IMR-90 (cell line): ENCODE measurements at regions not wholly inside any gene's neighbourhood (a gene's known extent, or its start where the extent isn't known, plus 50 kb on each side); places are given as distances from the start of the nearest gene placed in this dataset.

Experiments
- ATAC-seq: fragments of 200-7000 bp; cut with Tn5 transposase; 2 replicates; pipeline ENCODE4 v1.9.1; 2020; ENCODE audit warnings: low read depth, mild to moderate bottlenecking, moderate library complexity
- BruUV-seq: library from RNA; stranded (reverse); fragments of 400-500 nt; replicated peaks from 2 replicates; lab custom pipeline; 2021; lab: Mats Ljungman, UMichigan
- CTCF ChIA-PET: fragments of 300-600 bp; formaldehyde crosslinking; extraction: SDS; loops from one replicate; lab custom pipeline; 2021; ENCODE audit warnings: antibody characterized with exemption; lab: Yijun Ruan, JAX
- POLR2A ChIA-PET: fragments of 300-600 bp; sonication (Branson Sonifier 250); formaldehyde crosslinking; loops from one replicate; lab custom pipeline; 2022; ENCODE audit warnings: antibody characterized with exemption; ENCODE audit not compliant: unreplicated experiment; lab: Charles Lee
- DNase-seq: peaks from one replicate; pipeline ENCODE4 v3.0.0; 2013
- H2AFZ ChIP-seq: replicated peaks from 2 replicates; pipeline ENCODE3; 2013; ENCODE audit warnings: low read length, mild to moderate bottlenecking; ENCODE audit not compliant: poor library complexity
- H2AK5ac ChIP-seq: 2 replicates; pipeline ENCODE4 v1.6.1; 2013; ENCODE audit warnings: low read depth, low read length, inconsistent platforms
- H2AK9ac ChIP-seq: replicated peaks from 2 replicates; pipeline ENCODE3; 2013; ENCODE audit warnings: mild to moderate bottlenecking, low read depth, low read length, moderate library complexity; ENCODE audit not compliant: poor library complexity
- H2BK120ac ChIP-seq: 2 replicates; pipeline ENCODE4 v1.6.1; 2013; ENCODE audit warnings: low read depth, low read length, inconsistent platforms
- H2BK15ac ChIP-seq: 3 replicates; pipeline ENCODE4 v1.6.1; 2013; ENCODE audit warnings: low read depth, low read length, inconsistent platforms
- H2BK20ac ChIP-seq: 2 replicates; pipeline ENCODE4 v1.6.1; 2013; ENCODE audit warnings: low read depth, mild to moderate bottlenecking, inconsistent platforms, low read length, moderate library complexity
- H2BK5ac ChIP-seq: 2 replicates; pipeline ENCODE4 v1.6.1; 2013; ENCODE audit warnings: mild to moderate bottlenecking, low read depth, low read length, inconsistent platforms; ENCODE audit not compliant: poor library complexity, severe bottlenecking
- H3K14ac ChIP-seq: replicated peaks from 2 replicates; pipeline ENCODE4 v1.6.1; 2013; ENCODE audit warnings: low read depth, low read length, inconsistent platforms
- H3K18ac ChIP-seq: 2 replicates; pipeline ENCODE4 v1.6.1; 2013; ENCODE audit warnings: low read depth, low read length, control low read depth
- H3K23ac ChIP-seq: 2 replicates; pipeline ENCODE4 v1.6.1; 2013; ENCODE audit warnings: low read depth, low read length, inconsistent platforms
- H3K27ac ChIP-seq: 2 replicates; pipeline ENCODE4 v1.5.1; 2013; ENCODE audit warnings: mild to moderate bottlenecking, control low read depth, low read length; ENCODE audit not compliant: insufficient read depth
- H3K27me3 ChIP-seq: 2 replicates; pipeline ENCODE4 v1.6.1; 2013; ENCODE audit warnings: low read length; ENCODE audit not compliant: control insufficient read depth, insufficient read depth
- H3K36me3 ChIP-seq: 2 replicates; pipeline ENCODE4 v1.6.1; 2013; ENCODE audit warnings: low read length, mixed read lengths; ENCODE audit not compliant: control insufficient read depth, insufficient read depth
- H3K4ac ChIP-seq: 2 replicates; pipeline ENCODE4 v1.6.1; 2013; ENCODE audit warnings: low read depth, low read length, inconsistent platforms
- H3K4me1 ChIP-seq: 2 replicates; pipeline ENCODE4 v1.6.1; 2013; ENCODE audit warnings: low read length, mixed read lengths; ENCODE audit not compliant: control insufficient read depth, insufficient read depth
- H3K4me2 ChIP-seq: 2 replicates; pipeline ENCODE4 v1.6.1; 2013; ENCODE audit warnings: low read depth, mild to moderate bottlenecking, control low read depth, low read length, moderate library complexity
- H3K4me3 ChIP-seq: 2 replicates; pipeline ENCODE4 v1.5.1; 2013; ENCODE audit warnings: low read depth, mild to moderate bottlenecking, control low read depth, low read length, moderate library complexity; ENCODE audit not compliant: insufficient read depth
- H3K56ac ChIP-seq: 2 replicates; pipeline ENCODE4 v1.6.1; 2013; ENCODE audit warnings: low read length, inconsistent platforms; ENCODE audit not compliant: insufficient read depth; ENCODE audit errors: extremely low read depth
- H3K79me1 ChIP-seq, 2 experiments: 2 replicates each; pipeline ENCODE4 v1.6.1; 2013; ENCODE audit warnings: low read length in 2 of 2, inconsistent platforms in 1 of 2, low read depth in 1 of 2
- H3K9ac ChIP-seq: 2 replicates; pipeline ENCODE4 v1.6.1; 2013; ENCODE audit warnings: low read depth, low read length, control low read depth
- H3K9me1 ChIP-seq: 2 replicates; pipeline ENCODE4 v1.6.1; 2013; ENCODE audit warnings: low read length, inconsistent platforms; ENCODE audit not compliant: insufficient read depth
- H3K9me3 ChIP-seq: 2 replicates; pipeline ENCODE4 v1.6.1; 2013; ENCODE audit warnings: low read length; ENCODE audit not compliant: control insufficient read depth, insufficient read depth
- H4K20me1 ChIP-seq: 2 replicates; pipeline ENCODE4 v1.6.1; 2013; ENCODE audit warnings: low read length, inconsistent platforms; ENCODE audit not compliant: insufficient read depth
- H4K5ac ChIP-seq: 2 replicates; pipeline ENCODE4 v1.6.1; 2013; ENCODE audit warnings: mild to moderate bottlenecking, low read depth, low read length, control low read depth
- H4K8ac ChIP-seq, 2 experiments: 2 replicates each; pipeline ENCODE4 v1.6.1; 2013; ENCODE audit warnings: low read depth in 2 of 2, low read length in 2 of 2, control low read depth in 1 of 2, inconsistent platforms in 1 of 2
- H4K91ac ChIP-seq: 2 replicates; pipeline ENCODE4 v1.6.1; 2013; ENCODE audit warnings: low read depth, low read length, inconsistent platforms; ENCODE audit not compliant: insufficient read depth
- CTCF ChIP-seq: conservative IDR thresholded peaks from 2 replicates; pipeline ENCODE4 v1.5.1; 2012; ENCODE audit warnings: mild to moderate bottlenecking, low read depth, low read length, improper control_type of control experiment
- FOS ChIP-seq: fragments of 150-350 bp; IDR thresholded peaks from 2 replicates; pipeline ENCODE4 v1.6.1; 2016; ENCODE audit warnings: low read depth, low read length
- MAZ ChIP-seq: IDR thresholded peaks from 2 replicates; pipeline ENCODE4 v1.6.1; 2012; ENCODE audit warnings: low read depth, mild to moderate bottlenecking, low read length, improper control_type of control experiment, moderate library complexity, borderline replicate concordance
- MXI1 ChIP-seq: IDR thresholded peaks from 2 replicates; pipeline ENCODE4 v1.6.1; 2012; ENCODE audit warnings: low read depth, mild to moderate bottlenecking, low read length, moderate library complexity, borderline replicate concordance
- POLR2A ChIP-seq: IDR thresholded peaks from 2 replicates; pipeline ENCODE4 v1.6.1; 2012; ENCODE audit warnings: mild to moderate bottlenecking, low read depth, low read length
- RAD21 ChIP-seq: IDR thresholded peaks from 2 replicates; pipeline ENCODE4 v1.6.1; 2012; ENCODE audit warnings: low read length, improper control_type of control experiment
- RCOR1 ChIP-seq: IDR thresholded peaks from 2 replicates; pipeline ENCODE4 v1.6.1; 2012; ENCODE audit warnings: mild to moderate bottlenecking, low read length, improper control_type of control experiment; ENCODE audit not compliant: insufficient replicate concordance
- RFX5 ChIP-seq: IDR thresholded peaks from 2 replicates; pipeline ENCODE4 v1.8.0; 2012; ENCODE audit warnings: low read depth, mild to moderate bottlenecking, low read length, moderate library complexity
- SMC3 ChIP-seq: fragments of 150-350 bp; IDR thresholded peaks from 2 replicates; pipeline ENCODE4 v1.6.1; 2016; ENCODE audit warnings: low read depth, mild to moderate bottlenecking, antibody characterized with exemption, low read length, moderate library complexity
- USF2 ChIP-seq: fragments of 150-350 bp; IDR thresholded peaks from 2 replicates; pipeline ENCODE4 v1.6.1; 2017; ENCODE audit warnings: mild to moderate bottlenecking, antibody characterized with exemption, low read length, low read depth
- WGBS, 2 experiments: methylation state at CpG; one replicate each; pipeline versions ENCODE4 v1.1.5 to v1.1.7; 2013; ENCODE audit warnings: missing lambda C conversion rate in 2 of 2; ENCODE audit not compliant: insufficient read length in 1 of 2; ENCODE audit errors: extremely low coverage in 2 of 2; 5-methylcytosine and 5-hydroxymethylcytosine counted together
- dilution Hi-C: fragments of 300-500 bp; cut with HindIII; formaldehyde crosslinking; loops from one replicate; pipeline ENCODE4 v1.14.3; 2018; ENCODE audit warnings: low sequenced_read_pairs; ENCODE audit not compliant: unreplicated experiment
- in situ Hi-C: fragments of 300-500 bp; cut with MboI; formaldehyde crosslinking; loops from 3 replicates; pipeline ENCODE4 v1.14.3; 2019; ENCODE audit warnings: low sequenced_read_pairs, inconsistent platforms, mixed read lengths
- intact Hi-C: fragments of 100-400 bp; cut with micrococcal nuclease; formaldehyde crosslinking; loops from 2 replicates; pipeline ENCODE4 v1.10.0; 2022

GRCh38 chr13:44110091-44110621 lies 230.5 kb downstream of the LACC1 start:
- no peak overlapping the region for H3K18ac ChIP-seq
- H3K9me1 ChIP-seq = no peaks in the 10 kb centered on the region; the same call in 1 of the 2 replicates
- H3K23ac ChIP-seq = no peak overlapping the region
- no peak overlapping the region for H2AK9ac ChIP-seq
- H3K14ac ChIP-seq = no peak overlapping the region
- H3K4me2 ChIP-seq = no peak overlapping the region
- no peak overlapping the region for H4K5ac ChIP-seq
- no peak overlapping the region for H2AFZ ChIP-seq
- no peaks in the 10 kb centered on the region for H4K20me1 ChIP-seq
- ATAC-seq (no peak), DNase-seq (no peak)
- H3K79me1 ChIP-seq = no peaks in the 10 kb centered on the region
- no peak overlapping the region for H2BK15ac ChIP-seq
- H3K36me3 ChIP-seq = no peaks in the 10 kb centered on the region
- TF ChIP-seq MXI1 (no peak), RFX5 (no peak), FOS (no peak), USF2 (no peak), RAD21 (no peak), CTCF (no peak), POLR2A (no peak), SMC3 (no peak), MAZ (no peak), RCOR1 (no peak)
- dilution Hi-C loops (no loop called here), intact Hi-C loops (no loop called here), in situ Hi-C loops (no loop called here)
- ChIA-PET POLR2A (interaction anchor here (0.5 kb wide), 1 partner anchor 325 kb away, joined by 8 read pairs; no protein-coding TSS in a partner anchor), CTCF (no interaction called here)
- H2BK5ac ChIP-seq = no peak overlapping the region
- no peak overlapping the region for H3K4ac ChIP-seq
- no peak overlapping the region for H3K27ac ChIP-seq
- no peak overlapping the region for H3K4me3 ChIP-seq
- H3K56ac ChIP-seq = no peak overlapping the region
- H4K91ac ChIP-seq = no peak overlapping the region
- peaks cover 4% of the 10 kb centered on the region; the same call in 1 of the 2 replicates for H3K27me3 ChIP-seq
- no TSS peak for BruUV-seq
- no peak overlapping the region for H2BK20ac ChIP-seq
- H3K9me3 ChIP-seq = no peaks in the 10 kb centered on the region
- H2AK5ac ChIP-seq = no peak overlapping the region
- no peak overlapping the region for H2BK120ac ChIP-seq
- H3K9ac ChIP-seq = no peak overlapping the region
- H3K4me1 ChIP-seq = no peaks in the 10 kb centered on the region; the same call in 1 of the 2 replicates
- H4K8ac ChIP-seq = no peak overlapping the region
- no CpG with 5 or more reads among the region's 7 CpGs for WGBS, 2 experiments
